ENCODE measurements at regions not wholly inside any gene's neighbourhood (a gene's known extent, or its start where the extent isn't known, plus 50 kb on each side); places are given as distances from the start of the nearest gene placed in this dataset.

- no peak overlapping the region for H3K4me3 ChIP-seq
- ATAC-seq (no peak), DNase-seq (no peak)
- no peaks in the 10 kb centered on the region for H3K36me3 ChIP-seq
- 58% methylated on average over 9 of the region's 10 CpGs for WGBS (ENCODE audit: insufficient coverage, low coverage, low lambda C conversion rate, missing lambda C conversion rate)
- intact Hi-C loops (cut with DNase I), result no loop called here
- H3K27me3 ChIP-seq, result no peaks in the 10 kb centered on the region
- no peak overlapping the region for H3K27ac ChIP-seq
- no peaks in the 10 kb centered on the region for H3K4me1 ChIP-seq
- no peaks in the 10 kb centered on the region for H3K9me3 ChIP-seq
- TF ChIP-seq CTCF (IDR thresholded peaks at IDR 0.05), result no peak
- no peak for TF ChIP-seq POLR2A (IDR thresholded peaks at IDR 0.05)
These were observed 152.7 kb upstream of the PRNP start for GRCh38 chr20:4533368-4534133.

- Histone ChIP-seq H3K36me3 (no peaks in the 10 kb centered on the region), H3K4me3 (no peak overlapping the region), H3K4me1 (no peaks in the 10 kb centered on the region), H3K27ac (no peak overlapping the region), H3K27me3 (no peaks in the 10 kb centered on the region), H3K9me3 (no peaks in the 10 kb centered on the region)
- no peak for ATAC-seq
- TF ChIP-seq CTCF (IDR thresholded peaks at IDR 0.05), result no peak
- no peak for TF ChIP-seq POLR2A (IDR thresholded peaks at IDR 0.05)
- intact Hi-C loops (cut with DNase I), result no loop called here
- no peak for DNase-seq
- WGBS (ENCODE audit: insufficient coverage, low coverage, low lambda C conversion rate, missing lambda C conversion rate), result 9% methylated on average over 1 of the region's 1 CpG
These were observed 153.5 kb upstream of the PRNP start for GRCh38 chr20:4532772-4533171.

- Histone ChIP-seq H3K4me3 (no peak overlapping the region), H3K9me3 (no peaks in the 10 kb centered on the region), H3K4me1 (no peaks in the 10 kb centered on the region), H3K27me3 (no peaks in the 10 kb centered on the region), H3K27ac (no peak overlapping the region), H3K36me3 (no peaks in the 10 kb centered on the region)
- WGBS (ENCODE audit: insufficient coverage, low coverage, low lambda C conversion rate, missing lambda C conversion rate), result 73% methylated on average over 1 of the region's 1 CpG
- DNase-seq, result no peak
- ATAC-seq, result no peak
- intact Hi-C loops (cut with DNase I), result no loop called here
- no peak for TF ChIP-seq CTCF (IDR thresholded peaks at IDR 0.05)
These were observed 161.5 kb upstream of the PRNP start for GRCh38 chr20:4524792-4525191.

GRCh38 chr20:4524307-4524706 is 161.9 kb upstream of the PRNP start:
- WGBS (ENCODE audit: insufficient coverage, low coverage, low lambda C conversion rate, missing lambda C conversion rate), result 73% methylated on average over 3 of the region's 3 CpGs
- intact Hi-C loops (cut with DNase I), result no loop called here
- no peaks in the 10 kb centered on the region for H3K4me1 ChIP-seq
- ATAC-seq, result no peak
- H3K9me3 ChIP-seq, result no peaks in the 10 kb centered on the region
- H3K4me3 ChIP-seq, result no peak overlapping the region
- H3K27me3 ChIP-seq, result no peaks in the 10 kb centered on the region
- TF ChIP-seq POLR2A (IDR thresholded peaks at IDR 0.05), result no peak
- no peak for TF ChIP-seq CTCF (IDR thresholded peaks at IDR 0.05)
- no peak overlapping the region for H3K27ac ChIP-seq
- H3K36me3 ChIP-seq, result no peaks in the 10 kb centered on the region
- no peak for DNase-seq

Data from right lobe of liver (tissue), 6 donors.